GM18498 (cell line): ENCODE measurements at regions not wholly inside any gene's neighbourhood (a gene's known extent, or its start where the extent isn't known, plus 50 kb on each side); places are given as distances from the start of the nearest gene placed in this dataset.
A peak's percentile ranks its signal among the peaks of the same experiment; 100 is the strongest.
"Not testable (repeated sequence)": the region's sequence is repeated elsewhere in the genome, so short reads cannot be mapped to it uniquely, and the experiment has no call there.

Source experiments
- ATAC-seq: cut with Tn5 transposase; IDR thresholded peaks from one replicate; pipeline ENCODE4 v1.9.1; 2021; ENCODE audit warnings: mild to moderate bottlenecking, moderate library complexity; ENCODE audit not compliant: unreplicated experiment

- ATAC-seq: no peak
These were observed 185.0 kb upstream of the ANKRD28 start for GRCh38 chr3:15982667-15983196.

- ATAC-seq: no peak
These were observed 185.5 kb upstream of the ANKRD28 start for GRCh38 chr3:15983232-15983631.

GRCh38 chr3:15983693-15984092 is 185.9 kb upstream of the ANKRD28 start:
- no peak for ATAC-seq

DNA sequence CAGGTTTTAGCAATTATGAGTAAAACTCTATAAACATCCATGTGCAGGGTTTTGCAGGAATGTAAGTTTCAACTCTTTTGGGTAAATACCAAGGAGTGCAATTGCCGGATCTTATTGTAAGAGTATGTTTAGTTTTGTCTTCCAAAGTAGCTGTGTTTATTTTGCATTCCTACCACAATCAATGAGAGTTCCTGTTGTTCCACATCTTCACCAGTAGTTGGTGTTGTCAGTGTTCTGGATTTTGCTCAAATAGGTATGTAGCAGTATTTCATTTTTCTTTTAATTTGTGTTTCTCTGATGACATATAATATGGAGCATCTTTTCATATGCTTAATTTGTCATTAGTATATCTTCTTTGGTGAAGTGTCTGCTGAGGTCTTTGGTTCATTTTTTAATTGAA is 185.1 kb upstream of the GALNT15 start:
- ATAC-seq: no peak

DNA sequence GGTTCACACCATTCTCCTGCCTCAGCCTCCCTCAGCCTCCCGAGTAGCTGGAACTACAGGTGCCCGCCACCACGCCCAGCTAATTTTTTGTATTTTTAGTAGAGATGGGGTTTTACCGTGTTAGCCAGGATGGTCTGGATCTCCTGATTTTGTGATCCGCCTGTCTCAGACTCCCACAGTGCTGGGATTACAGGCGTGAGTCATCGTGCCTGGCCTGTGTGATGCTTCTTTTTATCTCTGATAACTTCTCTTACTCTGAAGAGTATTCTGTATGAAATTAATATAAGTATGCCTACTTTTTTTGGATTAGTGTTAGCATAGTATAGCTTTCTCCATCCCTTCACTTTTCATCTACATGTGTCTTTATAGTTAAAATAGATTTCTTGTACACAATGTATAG is 180.8 kb upstream of the GALNT15 start:
- not testable (repeated sequence) for ATAC-seq

GRCh38 chr3:15996496-15996895 is 178.0 kb upstream of the GALNT15 start:
- ATAC-seq: not testable (repeated sequence)

- ATAC-seq: peak; percentile 72
These were observed 177.1 kb upstream of the GALNT15 start for GRCh38 chr3:15997274-15997943.

GRCh38 chr3:15998911-15999310 is 175.6 kb upstream of the GALNT15 start:
- ATAC-seq: no peak

DNA sequence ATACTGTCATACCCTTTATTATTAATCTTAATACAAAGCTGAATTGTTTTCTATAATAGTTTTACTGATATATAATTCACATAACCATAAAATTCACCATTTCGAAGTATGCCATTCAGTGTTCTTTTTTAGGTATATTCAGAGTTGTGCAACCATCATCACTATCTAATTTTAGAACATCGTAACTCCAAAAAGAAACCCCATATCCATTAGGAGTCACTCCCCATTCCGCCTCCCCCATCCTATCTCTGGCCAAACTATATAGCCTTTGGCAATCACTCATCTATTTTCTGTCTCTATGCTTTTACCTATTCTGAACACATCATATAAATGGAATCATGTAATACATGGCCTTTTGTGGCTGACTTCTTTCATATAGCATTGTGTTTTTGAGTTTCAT is 169.7 kb upstream of the GALNT15 start:
- ATAC-seq: no peak

DNA sequence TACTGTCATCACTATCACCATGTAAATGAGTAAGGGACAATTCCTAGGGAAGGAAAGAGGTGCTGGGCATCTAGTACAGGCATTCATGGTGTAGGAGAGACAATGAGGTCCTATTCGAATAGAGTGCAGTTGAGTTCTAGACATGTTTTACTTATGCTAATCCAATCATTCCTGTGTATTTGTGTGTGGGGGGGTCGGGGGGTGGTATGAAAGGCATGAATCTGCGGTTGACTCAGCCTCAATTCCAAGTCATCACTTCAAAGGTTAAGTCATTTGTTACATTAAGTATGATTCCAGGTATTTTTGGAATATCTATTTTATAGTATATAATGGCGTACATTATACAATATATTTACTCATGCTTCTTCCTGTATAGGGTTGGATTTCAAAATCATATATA is 163.1 kb upstream of the GALNT15 start:
- ATAC-seq: no peak

DNA sequence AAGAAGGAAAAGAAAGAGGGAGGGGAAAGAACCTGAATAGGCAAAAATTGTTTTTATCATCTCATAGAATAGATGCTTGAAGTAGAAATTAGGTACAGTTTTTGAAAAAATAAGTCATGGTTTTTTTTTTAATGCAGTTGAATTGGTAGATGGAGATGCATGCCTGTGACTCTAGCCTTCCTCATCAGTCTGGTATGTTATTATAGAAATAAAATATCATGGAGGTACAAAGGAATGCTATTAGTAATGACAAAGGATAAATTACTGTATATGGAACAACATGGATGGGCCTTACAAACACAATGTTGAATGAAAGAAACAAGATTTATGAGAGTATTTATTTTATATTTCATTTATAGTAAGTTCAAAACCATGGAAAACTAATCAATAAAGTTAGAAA is 162.4 kb upstream of the GALNT15 start:
- no peak for ATAC-seq

DNA sequence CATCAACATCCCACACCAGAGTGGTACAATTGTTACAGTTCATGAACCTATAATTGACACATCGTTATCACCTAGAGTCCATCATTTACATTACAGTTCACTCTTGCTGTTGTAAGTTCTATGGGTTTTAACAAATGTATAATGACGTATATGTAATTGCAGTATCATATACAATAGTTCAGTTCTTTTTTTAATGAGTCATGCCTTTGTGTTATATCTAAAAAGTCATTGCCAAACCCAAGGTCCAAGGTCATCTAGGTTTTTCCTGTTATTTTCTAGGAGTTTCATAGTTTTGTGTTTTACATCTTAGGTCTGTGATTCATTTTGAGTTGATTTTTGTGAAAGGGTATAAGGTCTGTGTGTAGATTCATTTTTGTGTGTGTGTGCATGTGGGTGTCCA is 160.9 kb upstream of the GALNT15 start:
- ATAC-seq: no peak

- ATAC-seq: not testable (repeated sequence)
These were observed 152.7 kb upstream of the GALNT15 start for GRCh38 chr3:16021801-16022200.

DNA sequence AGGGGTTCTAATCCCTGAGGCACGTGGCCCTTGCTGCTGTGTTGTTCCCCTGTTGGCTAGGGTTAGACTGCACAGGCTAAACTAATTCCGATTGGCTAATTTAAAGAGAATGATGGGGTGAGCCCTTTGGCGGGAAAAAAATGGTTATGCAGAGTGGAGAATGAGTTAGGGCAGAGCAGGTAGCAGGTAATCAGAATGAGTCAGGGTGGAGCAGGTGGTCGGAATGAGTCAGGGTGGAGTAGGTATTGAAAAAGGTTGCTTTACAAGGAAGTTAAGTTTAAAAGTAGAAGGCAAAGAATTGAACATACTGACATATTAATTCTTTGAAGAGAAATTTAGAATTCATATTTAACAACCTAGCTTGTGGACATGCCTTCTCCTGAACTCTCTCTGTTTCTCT is 150.6 kb upstream of the GALNT15 start:
- not testable (repeated sequence) for ATAC-seq

DNA sequence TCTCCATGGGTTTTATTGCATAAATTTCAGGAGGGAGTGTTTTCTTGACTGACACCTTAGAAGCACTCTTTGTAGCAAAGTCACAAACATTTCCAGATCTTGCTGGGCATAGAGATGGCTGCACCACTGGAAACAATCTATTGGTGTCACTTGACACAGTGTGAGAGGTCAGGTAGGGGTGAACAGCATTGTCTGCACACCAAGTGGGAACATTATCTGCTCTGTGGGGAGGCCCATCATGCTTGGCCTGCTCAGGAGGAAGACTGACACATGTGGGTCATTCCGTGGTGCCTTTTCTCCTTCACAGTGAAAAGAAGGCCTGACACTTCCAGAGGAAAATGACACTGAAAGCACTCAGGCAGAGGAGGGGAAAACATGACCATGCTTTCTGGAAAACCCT is 149.9 kb upstream of the GALNT15 start:
- ATAC-seq: no peak

DNA sequence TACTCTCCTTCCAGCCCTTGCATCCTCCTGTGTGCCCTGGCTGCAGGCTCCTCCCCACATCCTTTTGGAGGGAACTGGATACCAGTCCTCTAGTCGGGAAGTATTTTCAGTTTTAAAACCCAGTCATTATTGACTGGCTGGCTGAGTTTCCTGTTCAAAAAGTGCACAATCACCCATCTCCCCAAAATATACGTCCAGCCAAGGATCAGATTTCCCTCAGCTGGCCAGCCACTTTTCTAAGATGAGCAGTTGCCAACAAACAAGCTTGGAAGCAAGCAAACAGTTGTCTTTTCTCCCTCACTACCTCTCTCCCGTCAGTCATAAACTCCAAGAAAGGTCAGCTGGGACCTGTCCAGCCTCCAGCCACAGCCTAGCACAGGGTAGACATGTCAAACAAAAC is 147.7 kb upstream of the GALNT15 start:
- no peak for ATAC-seq

GRCh38 chr3:16028604-16029003 is 145.9 kb upstream of the GALNT15 start:
- no peak for ATAC-seq

GRCh38 chr3:16030342-16030741 is 144.1 kb upstream of the GALNT15 start:
- no peak for ATAC-seq

- ATAC-seq: no peak
These were observed 143.0 kb upstream of the GALNT15 start for GRCh38 chr3:16031434-16031833.

DNA sequence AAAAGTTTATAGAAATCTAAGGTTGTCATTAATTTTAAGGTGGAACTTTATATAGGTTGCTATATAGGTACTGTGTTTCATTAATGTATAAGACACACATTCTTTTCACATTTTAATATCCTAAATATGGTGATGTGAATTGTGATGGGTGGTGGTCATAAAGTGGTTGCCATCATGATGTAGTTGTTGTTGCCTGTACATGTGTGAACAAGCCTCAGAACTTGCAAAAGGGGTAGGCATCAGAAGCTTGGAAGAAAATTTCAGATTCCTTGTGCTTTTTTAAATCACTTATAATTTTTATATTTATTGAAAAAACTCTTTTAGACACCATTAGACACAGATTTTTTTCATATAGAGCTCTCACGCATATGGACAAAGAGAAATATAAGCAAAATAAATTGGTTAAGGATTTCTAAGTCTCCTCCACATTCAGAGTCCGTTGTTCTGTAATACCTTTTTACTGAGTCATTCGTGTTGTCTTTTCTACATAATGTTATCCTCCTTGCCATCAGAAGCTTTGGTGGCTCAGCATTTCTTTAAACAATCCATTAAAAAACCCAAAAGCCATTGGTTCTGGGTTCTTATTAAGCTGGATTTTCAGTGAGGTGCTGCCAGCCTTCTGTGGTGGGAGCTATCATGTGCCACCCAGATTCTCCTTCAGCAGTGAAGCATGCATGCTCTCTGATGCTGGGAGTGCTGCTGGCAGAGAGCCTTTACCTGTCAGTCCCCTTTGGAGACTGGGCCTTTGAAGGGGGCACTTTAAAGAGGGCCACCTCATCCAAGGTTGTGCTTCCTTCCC is 140.4 kb upstream of the GALNT15 start:
- no peak for ATAC-seq

GRCh38 chr3:16040991-16041390 is 133.5 kb upstream of the GALNT15 start:
- no peak for ATAC-seq
